Transverse colon (tissue), 4 donors: ENCODE measurements at regions not wholly inside any gene's neighbourhood (a gene's known extent, or its start where the extent isn't known, plus 50 kb on each side); places are given as distances from the start of the nearest gene placed in this dataset.
"Not testable (repeated sequence)": the region's sequence is repeated elsewhere in the genome, so short reads cannot be mapped to it uniquely, and the experiment has no call there.

Experiments
- DNase-seq: peaks from one replicate; pipeline ENCODE4 v3.0.0-alpha.2; 2019
- H3K27ac ChIP-seq, 4 donors: fragments of 200-600 bp; sonication (generic); 2 replicates each; pipeline ENCODE4 v1.5.1; 2016 to 2018; ENCODE audit warnings: inconsistent platforms in 4 of 4
- H3K27me3 ChIP-seq: fragments of 200-600 bp; sonication (generic); 2 replicates; pipeline ENCODE4 v1.5.1; 2017; ENCODE audit warnings: inconsistent platforms
- H3K36me3 ChIP-seq, 4 donors: fragments of 200-600 bp; sonication (generic); 2 replicates each; pipeline ENCODE4 v1.5.1; 2017 to 2019; ENCODE audit warnings: inconsistent platforms in 4 of 4
- H3K4me1 ChIP-seq, 4 donors: fragments of 200-600 bp; sonication (generic); 2 replicates each; pipeline ENCODE4 v1.5.1; 2017 to 2020; ENCODE audit warnings: inconsistent platforms in 4 of 4
- H3K4me3 ChIP-seq, 4 donors: fragments of 200-600 bp; sonication (generic); 1 replicate in 1 of 4; 2 replicates in 3 of 4; pipeline versions ENCODE4 v1.5.1 to v1.6.1; 2017 to 2019; ENCODE audit warnings: inconsistent platforms in 4 of 4
- H3K9me3 ChIP-seq, 2 donors: fragments of 200-600 bp; sonication (generic); 2 replicates each; pipeline ENCODE4 v1.5.1; 2017 to 2019; ENCODE audit warnings: inconsistent platforms in 2 of 2
- EP300 ChIP-seq: sonication (generic); formaldehyde crosslinking; IDR thresholded peaks from one replicate; pipeline ENCODE4 v1.6.1; 2017; ENCODE audit warnings: antibody characterized with exemption, low read depth
- POLR2A ChIP-seq: fragments of 450-650 bp; IDR thresholded peaks from one replicate; pipeline ENCODE4 v1.6.1; 2016; ENCODE audit warnings: antibody characterized with exemption, mild to moderate bottlenecking, moderate library complexity
- POLR2AphosphoS5 ChIP-seq, 3 donors: sonication (generic); formaldehyde crosslinking; IDR thresholded peaks; one replicate each; pipeline ENCODE4 v1.6.1; 2016; ENCODE audit warnings: antibody characterized with exemption in 3 of 3
- WGBS, 2 donors: methylation state at CpG; one replicate each; pipeline ENCODE4 v1.1.5; 2018; ENCODE audit warnings: low coverage in 1 of 2; 5-methylcytosine and 5-hydroxymethylcytosine counted together
- in situ Hi-C, 4 donors: fragments of 200-750 bp; cut with MboI; loops; one replicate each; pipeline versions ENCODE4 v1.15.0 to v1.15.1; 2017; ENCODE audit warnings: low sequenced_read_pairs in 3 of 4, low pct_ligation_motif_present in 1 of 4, low pct_unique_long_range_greater_than_20kb in 1 of 4
- intact Hi-C: fragments of 100-400 bp; cut with DNase I; formaldehyde crosslinking; loops from one replicate; pipeline ENCODE4 v1.15.1; 2023; ENCODE audit warnings: low total_unique reads
- TF ChIP-seq, protein P1 (sequence below), 5 experiments: fragments of 200-600 bp in 3 of 5; fragments of 450-650 bp in 2 of 5; sonication (generic) in 3 of 5; IDR thresholded peaks; 1 replicate in 2 of 5; 2 replicates in 3 of 5; pipeline ENCODE4 v1.5.1; 2016 to 2017; ENCODE audit warnings: antibody characterized with exemption in 5 of 5, inconsistent platforms in 3 of 5, mild to moderate bottlenecking in 2 of 5, moderate library complexity in 1 of 5

- TF ChIP-seq EP300 (no peak), POLR2A (no peak), POLR2AphosphoS5 (IDR thresholded peaks at IDR 0.05) (no peak)
- TF ChIP-seq, protein P1, sequence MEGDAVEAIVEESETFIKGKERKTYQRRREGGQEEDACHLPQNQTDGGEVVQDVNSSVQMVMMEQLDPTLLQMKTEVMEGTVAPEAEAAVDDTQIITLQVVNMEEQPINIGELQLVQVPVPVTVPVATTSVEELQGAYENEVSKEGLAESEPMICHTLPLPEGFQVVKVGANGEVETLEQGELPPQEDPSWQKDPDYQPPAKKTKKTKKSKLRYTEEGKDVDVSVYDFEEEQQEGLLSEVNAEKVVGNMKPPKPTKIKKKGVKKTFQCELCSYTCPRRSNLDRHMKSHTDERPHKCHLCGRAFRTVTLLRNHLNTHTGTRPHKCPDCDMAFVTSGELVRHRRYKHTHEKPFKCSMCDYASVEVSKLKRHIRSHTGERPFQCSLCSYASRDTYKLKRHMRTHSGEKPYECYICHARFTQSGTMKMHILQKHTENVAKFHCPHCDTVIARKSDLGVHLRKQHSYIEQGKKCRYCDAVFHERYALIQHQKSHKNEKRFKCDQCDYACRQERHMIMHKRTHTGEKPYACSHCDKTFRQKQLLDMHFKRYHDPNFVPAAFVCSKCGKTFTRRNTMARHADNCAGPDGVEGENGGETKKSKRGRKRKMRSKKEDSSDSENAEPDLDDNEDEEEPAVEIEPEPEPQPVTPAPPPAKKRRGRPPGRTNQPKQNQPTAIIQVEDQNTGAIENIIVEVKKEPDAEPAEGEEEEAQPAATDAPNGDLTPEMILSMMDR (IDR thresholded peaks at IDR 0.05), result no peak
- Histone ChIP-seq H3K36me3 (no peaks in the 10 kb centered on the region), H3K27me3 (no peaks in the 10 kb centered on the region), H3K4me1 (peaks cover 0 to 10% (median 2%) of the 10 kb centered on the region in 4 donors), H3K4me3 (no peak overlapping the region), H3K9me3 (no peaks in the 10 kb centered on the region), H3K27ac (peak overlapping the region in 1 of 4 donors; percentile 12)
- 32 to 35% methylated on average over 4 to 6 of the region's 6 CpGs for whole genome bisulfite sequencing, 2 donors
- DNase-seq, result no peak
- in situ Hi-C loops (no loop called here), intact Hi-C loops (no loop called here)
Observed at GRCh38 chr1:245074232-245074747, 80.5 kb upstream of the KIF26B start.

DNA sequence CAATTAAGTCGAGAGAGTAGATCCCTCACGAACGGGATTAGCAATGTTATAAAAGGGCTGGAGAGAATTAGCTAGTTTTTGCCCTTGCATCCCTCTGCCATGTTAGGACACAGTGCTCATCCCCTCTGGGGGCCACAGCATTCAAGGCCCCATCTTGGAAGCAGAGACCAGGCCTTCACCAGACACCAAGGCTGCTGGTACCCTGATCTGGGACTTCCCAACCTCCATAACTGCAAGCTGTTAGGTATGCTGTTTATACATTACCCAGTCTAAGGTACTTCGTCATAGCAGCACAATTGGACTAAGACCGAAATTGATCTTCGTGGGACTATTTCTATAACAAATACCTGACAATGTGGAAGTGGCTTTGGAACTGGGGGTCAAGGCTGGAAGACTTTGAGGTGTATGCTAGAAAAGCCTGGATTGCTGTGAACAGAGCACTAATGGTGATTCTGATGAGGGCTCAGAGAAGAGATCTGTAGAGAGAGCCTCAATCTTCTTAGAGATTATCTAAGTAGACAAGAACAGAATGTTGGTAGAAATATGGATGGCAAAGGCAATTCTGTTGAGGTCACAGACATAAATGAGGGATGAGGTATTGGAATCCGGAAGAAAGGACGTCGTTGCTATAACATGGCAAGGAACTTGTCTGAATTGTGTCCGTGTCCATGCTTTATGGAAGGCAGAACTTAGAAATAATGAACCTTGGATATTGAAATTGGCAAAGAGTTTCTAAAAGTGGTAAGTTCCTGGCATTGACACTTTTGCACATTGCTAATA is 83.8 kb upstream of the KIF26B start:
- H3K9me3 ChIP-seq, result no peaks in the 10 kb centered on the region
- peaks cover 0 to 10% (median 2%) of the 10 kb centered on the region in 4 donors for H3K4me1 ChIP-seq
- no peak overlapping the region for H3K4me3 ChIP-seq
- no peaks in the 10 kb centered on the region for H3K36me3 ChIP-seq
- WGBS, 2 donors, result 93 to 98% methylated on average over 4 to 10 of the region's 10 CpGs
- DNase-seq, result no peak
- H3K27me3 ChIP-seq, result no peaks in the 10 kb centered on the region
- no peak overlapping the region for H3K27ac ChIP-seq
- intact Hi-C loops (no loop called here), in situ Hi-C loops (no loop called here)
- TF ChIP-seq EP300 (no peak), POLR2A (no peak), POLR2AphosphoS5 (IDR thresholded peaks at IDR 0.05) (no peak)
- TF ChIP-seq, protein P1 (IDR thresholded peaks at IDR 0.05), result no peak

- no peak overlapping the region for H3K4me3 ChIP-seq
- intact Hi-C loops, result no loop called here
Observed at GRCh38 chr1:245067257-245067656, 87.5 kb upstream of the KIF26B start.

GRCh38 chr1:245062741-245063305 is 92.0 kb upstream of the KIF26B start:
- no peaks in the 10 kb centered on the region for H3K9me3 ChIP-seq
- WGBS, 2 donors, result 92% methylated on average over 5 of the region's 5 CpGs; no CpG with 5 or more reads in 1 of the 2 donors
- in situ Hi-C loops, result no loop called here
- DNase-seq, result no peak
- no peaks in the 10 kb centered on the region for H3K27me3 ChIP-seq
- no peak overlapping the region for H3K4me3 ChIP-seq
- TF ChIP-seq POLR2AphosphoS5 (IDR thresholded peaks at IDR 0.05), result no peak
- TF ChIP-seq, protein P1 (IDR thresholded peaks at IDR 0.05), result no peak
- no peak for TF ChIP-seq EP300
- no peak for TF ChIP-seq POLR2A
- intact Hi-C loops, result no loop called here
- no peaks in the 10 kb centered on the region for H3K36me3 ChIP-seq
- H3K4me1 ChIP-seq, result peaks cover 0 to 18% (median 5%) of the 10 kb centered on the region in 4 donors
- H3K27ac ChIP-seq, result no peak overlapping the region

More at GRCh38 chr1:245067257-245067656, 87.5 kb upstream of the KIF26B start:
- Histone ChIP-seq H3K4me1 (no peaks in the 10 kb centered on the region), H3K9me3 (no peaks in the 10 kb centered on the region), H3K27me3 (no peaks in the 10 kb centered on the region), H3K27ac (no peak overlapping the region), H3K36me3 (no peaks in the 10 kb centered on the region)
- TF ChIP-seq POLR2A, result no peak
- in situ Hi-C loops, result no loop called here
- no peak for DNase-seq
- WGBS, 2 donors, result 80 to 89% methylated on average over 5 of the region's 5 CpGs

GRCh38 chr1:245061808-245062207 is 93.0 kb upstream of the KIF26B start:
- H3K36me3 ChIP-seq, in situ Hi-C loops, H3K27me3 ChIP-seq, H3K27ac ChIP-seq, intact Hi-C loops, DNase-seq, H3K9me3 ChIP-seq, H3K4me3 ChIP-seq: not testable (repeated sequence)
- 77 to 79% methylated on average over 4 of the region's 4 CpGs for WGBS, 2 donors
- peaks cover 0 to 18% (median 5%) of the 10 kb centered on the region in 4 donors for H3K4me1 ChIP-seq
